ENCODE measurements at regions not wholly inside any gene's neighbourhood (a gene's known extent, or its start where the extent isn't known, plus 50 kb on each side); places are given as distances from the start of the nearest gene placed in this dataset.
"Not testable (repeated sequence)": the region's sequence is repeated elsewhere in the genome, so short reads cannot be mapped to it uniquely, and the experiment has no call there.

GRCh38 chr10:117457071-117457810, 82.0 kb upstream of the PDZD8 start:
- DNase-seq = no peak

- DNase-seq = no peak
These were observed 80.1 kb upstream of the PDZD8 start for GRCh38 chr10:117455346-117455745.

GRCh38 chr10:117454502-117454901, 79.3 kb upstream of the PDZD8 start:
- no peak for DNase-seq

GRCh38 chr10:117453484-117453883, 78.2 kb upstream of the PDZD8 start:
- not testable (repeated sequence) for DNase-seq

GRCh38 chr10:117450940-117451339, 75.7 kb upstream of the PDZD8 start:
- DNase-seq = no peak

- DNase-seq = no peak
These were observed 74.4 kb upstream of the PDZD8 start for GRCh38 chr10:117449636-117450035.

- peak; percentile 11 to 13 for DNase-seq
These were observed 73.6 kb upstream of the PDZD8 start for GRCh38 chr10:117448802-117449201.

- no peak for DNase-seq
These were observed 70.8 kb upstream of the PDZD8 start for GRCh38 chr10:117445992-117446391.

- DNase-seq = no peak
These were observed 69.3 kb upstream of the PDZD8 start for GRCh38 chr10:117444497-117445040.

- DNase-seq = no peak
These were observed 68.4 kb upstream of the PDZD8 start for GRCh38 chr10:117443686-117444041.

GRCh38 chr10:117442944-117443685, 67.9 kb upstream of the PDZD8 start:
- peak; percentile 45 to 51 for DNase-seq

- DNase-seq = no peak
These were observed 67.3 kb upstream of the PDZD8 start for GRCh38 chr10:117442521-117442920.

GRCh38 chr10:117441812-117442443, 66.7 kb upstream of the PDZD8 start:
- peak in 1 of 2 donors; percentile 3 for DNase-seq

GRCh38 chr10:117441361-117441760, 66.1 kb upstream of the PDZD8 start:
- no peak for DNase-seq

- peak in 1 of 2 donors; percentile 5 for DNase-seq
These were observed 64.1 kb upstream of the PDZD8 start for GRCh38 chr10:117439243-117439912.

GRCh38 chr10:117432866-117433265, 57.6 kb upstream of the PDZD8 start:
- DNase-seq = no peak

GRCh38 chr10:117431160-117431559, 55.9 kb upstream of the PDZD8 start:
- DNase-seq = peak in 1 of 2 donors; percentile 20

- not testable (repeated sequence) for DNase-seq
These were observed 55.3 kb upstream of the PDZD8 start for GRCh38 chr10:117430535-117430934.

- no peak for DNase-seq
These were observed 54.5 kb upstream of the PDZD8 start for GRCh38 chr10:117429643-117430265.

GRCh38 chr10:117427356-117427755, 52.1 kb upstream of the PDZD8 start:
- DNase-seq = no peak

- no peak for DNase-seq
These were observed 50.8 kb upstream of the PDZD8 start for GRCh38 chr10:117425974-117426566.
